HG03095 (cell line): ENCODE measurements at regions not wholly inside any gene's neighbourhood (a gene's known extent, or its start where the extent isn't known, plus 50 kb on each side); places are given as distances from the start of the nearest gene placed in this dataset.

Source experiments
- ATAC-seq: cut with Tn5 transposase; IDR thresholded peaks from one replicate; pipeline ENCODE4 v1.9.1; 2021; ENCODE audit warnings: moderate library complexity; ENCODE audit not compliant: unreplicated experiment

- ATAC-seq, result no peak
Observed at GRCh38 chr1:189351960-189352359, 1125.7 kb downstream of the BRINP3 start.

GRCh38 chr1:189356206-189356605, 1121.5 kb downstream of the BRINP3 start:
- no peak for ATAC-seq

GRCh38 chr1:189357317-189357716, 1120.3 kb downstream of the BRINP3 start:
- no peak for ATAC-seq

- ATAC-seq, result no peak
Observed at GRCh38 chr1:189369612-189370011, 1108.1 kb downstream of the BRINP3 start.

GRCh38 chr1:189374816-189375215, 1102.8 kb downstream of the BRINP3 start:
- ATAC-seq, result no peak

- ATAC-seq, result no peak
Observed at GRCh38 chr1:189405419-189405818, 1072.2 kb downstream of the BRINP3 start.

GRCh38 chr1:189409774-189410173, 1067.9 kb downstream of the BRINP3 start:
- no peak for ATAC-seq

- ATAC-seq, result no peak
Observed at GRCh38 chr1:189424746-189425331, 1052.8 kb downstream of the BRINP3 start.

GRCh38 chr1:189429610-189430009, 1048.1 kb downstream of the BRINP3 start:
- no peak for ATAC-seq

- no peak for ATAC-seq
Observed at GRCh38 chr1:189431447-189431846, 1046.2 kb downstream of the BRINP3 start.

- ATAC-seq, result no peak
Observed at GRCh38 chr1:189432753-189433152, 1044.9 kb downstream of the BRINP3 start.

GRCh38 chr1:189434461-189434860, 1043.2 kb downstream of the BRINP3 start:
- ATAC-seq, result no peak

- ATAC-seq, result no peak
Observed at GRCh38 chr1:189435398-189435797, 1042.3 kb downstream of the BRINP3 start.

- ATAC-seq, result no peak
Observed at GRCh38 chr1:189438808-189439207, 1038.9 kb downstream of the BRINP3 start.

GRCh38 chr1:189463166-189463565, 1014.5 kb downstream of the BRINP3 start:
- no peak for ATAC-seq

- ATAC-seq, result no peak
Observed at GRCh38 chr1:189496768-189497167, 980.9 kb downstream of the BRINP3 start.

- ATAC-seq, result no peak
Observed at GRCh38 chr1:189499736-189500135, 977.9 kb downstream of the BRINP3 start.

GRCh38 chr1:189500778-189501177, 976.9 kb downstream of the BRINP3 start:
- ATAC-seq, result no peak

GRCh38 chr1:189510827-189511226, 966.8 kb downstream of the BRINP3 start:
- no peak for ATAC-seq

GRCh38 chr1:189513091-189513490, 964.6 kb downstream of the BRINP3 start:
- no peak for ATAC-seq

- no peak for ATAC-seq
Observed at GRCh38 chr1:189522441-189522840, 955.2 kb downstream of the BRINP3 start.

- ATAC-seq, result no peak
Observed at GRCh38 chr1:189524501-189524900, 953.2 kb downstream of the BRINP3 start.

- ATAC-seq, result no peak
Observed at GRCh38 chr1:189530162-189530561, 947.5 kb downstream of the BRINP3 start.
